CD4-positive, CD25-positive, alpha-beta regulatory T cell (primary cell): ENCODE measurements at regions not wholly inside any gene's neighbourhood (a gene's known extent, or its start where the extent isn't known, plus 50 kb on each side); places are given as distances from the start of the nearest gene placed in this dataset.

Experiments
- ATAC-seq, 2 donors: fragments of 150-1000 bp; cut with Tn5 transposase; one replicate each; pipeline ENCODE4 v1.10.0; 2021; ENCODE audit warnings: low read depth in 2 of 2, moderate number of reproducible peaks in 2 of 2, moderate library complexity in 1 of 2
- DNase-seq, 3 donors: peaks; one replicate each; pipeline versions ENCODE4 v3.0.0 to v3.0.0-alpha.2; 2012 to 2022; ENCODE audit warnings: mixed read lengths in 1 of 3
- H3K27ac ChIP-seq: one replicate; pipeline ENCODE4 v1.7.0; 2013; ENCODE audit warnings: mild to moderate bottlenecking, low read length; ENCODE audit not compliant: insufficient read depth, poor library complexity, severe bottlenecking
- H3K27me3 ChIP-seq: one replicate; pipeline ENCODE4 v1.7.0; 2013; ENCODE audit warnings: low read length; ENCODE audit not compliant: control insufficient read depth, insufficient read depth
- H3K36me3 ChIP-seq: one replicate; pipeline ENCODE4 v1.7.0; 2013; ENCODE audit warnings: mild to moderate bottlenecking, low read length, moderate library complexity; ENCODE audit not compliant: control insufficient read depth, insufficient read depth
- H3K4me1 ChIP-seq: 2 replicates; pipeline ENCODE4 v1.7.0; 2013; ENCODE audit warnings: mild to moderate bottlenecking, low read length; ENCODE audit not compliant: insufficient read depth, control insufficient read depth, poor library complexity, severe bottlenecking
- H3K4me3 ChIP-seq: one replicate; pipeline ENCODE4 v1.7.0; 2013; ENCODE audit warnings: low read depth, mild to moderate bottlenecking, low read length, moderate library complexity
- H3K9me3 ChIP-seq, 2 experiments: 1 replicate in 1 of 2; 2 replicates in 1 of 2; pipeline ENCODE4 v1.7.0; 2013; ENCODE audit warnings: low read length in 2 of 2, mild to moderate bottlenecking in 1 of 2, moderate library complexity in 1 of 2; ENCODE audit not compliant: control insufficient read depth in 2 of 2
- H3K27ac Mint-ChIP-seq, 3 donors: one replicate each; pipeline ENCODE4 v1.8.0; 2020 to 2022; ENCODE audit warnings: mild to moderate bottlenecking in 3 of 3, mixed read lengths in 3 of 3, moderate library complexity in 2 of 3
- H3K27me3 Mint-ChIP-seq: one replicate; pipeline ENCODE4 v1.8.0; 2022; ENCODE audit warnings: mild to moderate bottlenecking, mixed read lengths
- H3K36me3 Mint-ChIP-seq: one replicate; pipeline ENCODE4 v1.8.0; 2020; ENCODE audit warnings: mixed read lengths
- H3K4me1 Mint-ChIP-seq, 4 donors: one replicate each; pipeline ENCODE4 v1.8.0; 2020 to 2022; ENCODE audit warnings: mixed read lengths in 4 of 4, mild to moderate bottlenecking in 1 of 4
- H3K4me3 Mint-ChIP-seq, 4 donors: one replicate each; pipeline ENCODE4 v1.8.0; 2020 to 2022; ENCODE audit warnings: mild to moderate bottlenecking in 4 of 4, mixed read lengths in 4 of 4, moderate library complexity in 3 of 4
- H3K9me3 Mint-ChIP-seq, 7 donors: one replicate each; pipeline ENCODE4 v1.8.0; 2020 to 2022; ENCODE audit warnings: mixed read lengths in 7 of 7, mild to moderate bottlenecking in 3 of 7, moderate library complexity in 2 of 7

DNA sequence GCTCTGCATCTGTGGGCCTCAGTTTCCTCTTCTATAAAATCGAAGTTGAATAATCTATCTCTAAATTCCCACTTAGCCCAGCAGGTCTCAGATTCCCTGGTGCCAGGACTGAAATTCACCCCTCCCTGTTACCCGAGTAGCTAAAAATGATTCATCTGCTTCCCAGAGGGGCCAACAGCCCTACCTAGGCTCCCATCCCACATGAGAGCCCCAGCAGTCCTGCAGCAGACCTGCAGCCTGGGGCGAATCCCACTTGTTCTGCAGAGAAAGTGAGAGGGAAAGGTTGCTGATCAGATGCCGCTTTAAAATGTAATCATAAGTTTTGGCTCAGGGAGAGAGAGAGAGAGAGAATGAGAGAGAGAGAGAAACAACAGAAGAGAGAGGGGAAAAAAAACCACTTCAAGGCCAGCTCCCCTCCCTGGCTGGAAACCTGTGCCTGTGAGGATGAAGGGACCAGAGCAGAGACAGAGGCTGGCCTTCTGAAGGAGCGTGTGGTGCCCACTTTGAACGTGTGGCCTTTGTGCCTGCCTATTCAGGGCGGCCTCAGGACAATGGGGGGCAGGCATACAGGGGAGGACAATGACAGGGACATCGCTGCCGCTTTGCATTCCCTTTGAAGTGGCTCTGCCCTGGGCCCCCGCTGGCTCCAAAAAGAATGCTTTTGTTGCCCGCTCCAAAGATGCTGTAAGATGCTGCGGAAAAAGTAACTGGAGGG is 85.2 kb upstream of the NKD1 start:
- ATAC-seq (no peak), DNase-seq (no peak)
- Histone ChIP-seq H3K36me3 (no peaks in the 10 kb centered on the region), H3K4me1 (peaks cover 3% of the 10 kb centered on the region), H3K9me3 (no peaks in the 10 kb centered on the region), H3K4me3 (no peak overlapping the region), H3K27me3 (peaks cover 4% of the 10 kb centered on the region), H3K27ac (no peak overlapping the region)
- Mint-ChIP-seq H3K4me1 (peaks cover 0 to 11% (median 4%) of the 10 kb centered on the region in 4 donors), H3K27ac (no peak overlapping the region), H3K27me3 (peaks cover 34% of the 10 kb centered on the region), H3K9me3 (no peaks in the 10 kb centered on the region), H3K36me3 (no peaks in the 10 kb centered on the region), H3K4me3 (no peak overlapping the region)

GRCh38 chr16:50461400-50461760 is 86.8 kb upstream of the NKD1 start:
- Mint-ChIP-seq H3K9me3 (no peaks in the 10 kb centered on the region), H3K27me3 (peaks cover 20% of the 10 kb centered on the region), H3K36me3 (no peaks in the 10 kb centered on the region), H3K27ac (no peak overlapping the region), H3K4me3 (no peak overlapping the region), H3K4me1 (peaks cover 0 to 13% (median 2%) of the 10 kb centered on the region in 4 donors)
- no peak overlapping the region for H3K4me3 ChIP-seq
- DNase-seq (no peak), ATAC-seq (no peak)
- H3K36me3 ChIP-seq = no peaks in the 10 kb centered on the region
- no peaks in the 10 kb centered on the region for H3K4me1 ChIP-seq
- no peaks in the 10 kb centered on the region for H3K9me3 ChIP-seq
- no peak overlapping the region for H3K27ac ChIP-seq
- no peaks in the 10 kb centered on the region for H3K27me3 ChIP-seq

DNA sequence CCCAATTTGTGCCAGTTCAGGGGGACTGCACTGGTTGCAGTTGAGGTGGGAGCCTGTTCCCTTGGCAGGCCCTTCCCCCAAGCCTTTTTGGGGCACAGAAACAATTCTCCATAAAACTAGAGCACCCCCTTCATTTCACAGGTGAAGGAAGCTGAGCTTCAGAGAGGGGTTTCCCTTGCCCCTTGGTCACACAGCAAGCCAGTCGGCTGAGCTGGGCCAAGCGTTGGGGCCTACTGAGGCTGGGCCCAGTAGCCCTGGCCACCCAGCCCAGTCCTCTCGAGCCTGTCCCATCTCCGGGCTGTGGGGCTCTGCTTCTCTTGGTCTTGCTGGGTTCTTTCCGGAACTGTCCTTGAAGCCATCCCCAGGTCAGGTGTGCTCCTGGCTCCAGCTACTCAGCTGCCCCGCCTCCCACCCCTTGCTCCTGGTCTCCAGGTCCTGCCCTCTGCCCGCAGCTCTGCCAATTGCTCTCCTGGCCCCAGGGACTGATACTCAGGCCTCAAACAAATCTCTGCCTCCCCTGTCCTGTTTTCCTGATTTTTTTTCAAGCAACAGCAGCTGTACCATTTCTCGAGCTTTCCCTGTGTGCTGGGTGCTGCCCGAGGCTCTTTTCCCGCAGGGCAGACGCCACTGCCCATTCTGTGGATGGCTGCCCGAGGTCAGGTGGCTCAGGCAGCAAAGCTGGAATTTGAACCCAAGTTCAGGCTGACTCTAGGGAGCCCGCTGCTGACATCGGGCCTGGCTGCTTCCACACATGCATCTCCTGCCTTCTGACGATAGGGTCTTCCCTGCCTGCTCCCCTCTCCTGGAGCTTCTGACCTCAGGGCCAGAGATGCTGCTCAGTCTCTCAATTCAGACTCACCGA is 87.4 kb upstream of the NKD1 start:
- Mint-ChIP-seq H3K4me1 (peaks cover 0 to 13% (median 2%) of the 10 kb centered on the region in 4 donors), H3K36me3 (no peaks in the 10 kb centered on the region), H3K9me3 (no peaks in the 10 kb centered on the region), H3K27me3 (peaks cover 15% of the 10 kb centered on the region), H3K27ac (no peak overlapping the region), H3K4me3 (no peak overlapping the region)
- Histone ChIP-seq H3K4me1 (no peaks in the 10 kb centered on the region), H3K4me3 (no peak overlapping the region), H3K27me3 (no peaks in the 10 kb centered on the region), H3K9me3 (no peaks in the 10 kb centered on the region), H3K27ac (no peak overlapping the region), H3K36me3 (no peaks in the 10 kb centered on the region)
- no peak for ATAC-seq
- no peak for DNase-seq

GRCh38 chr16:50459496-50460080 is 88.6 kb upstream of the NKD1 start:
- no peak overlapping the region for H3K27ac ChIP-seq
- no peaks in the 10 kb centered on the region for H3K4me1 ChIP-seq
- no peaks in the 10 kb centered on the region for H3K36me3 Mint-ChIP-seq
- DNase-seq = no peak
- no peaks in the 10 kb centered on the region for H3K27me3 ChIP-seq
- H3K9me3 Mint-ChIP-seq = no peaks in the 10 kb centered on the region
- no peaks in the 10 kb centered on the region for H3K9me3 ChIP-seq
- H3K27ac Mint-ChIP-seq = no peak overlapping the region
- no peak overlapping the region for H3K4me3 ChIP-seq
- H3K36me3 ChIP-seq = no peaks in the 10 kb centered on the region
- no peak for ATAC-seq
- H3K4me3 Mint-ChIP-seq = no peak overlapping the region
- H3K27me3 Mint-ChIP-seq = peaks cover 14% of the 10 kb centered on the region
- H3K4me1 Mint-ChIP-seq = peaks cover 0 to 13% (median 2%) of the 10 kb centered on the region in 4 donors

- DNase-seq (no peak), ATAC-seq (no peak)
- H3K4me1 Mint-ChIP-seq = peaks cover 0 to 13% (median 2%) of the 10 kb centered on the region in 4 donors
- no peak overlapping the region for H3K4me3 ChIP-seq
- no peak overlapping the region for H3K27ac Mint-ChIP-seq
- peaks cover 12% of the 10 kb centered on the region for H3K27me3 Mint-ChIP-seq
- H3K4me3 Mint-ChIP-seq = no peak overlapping the region
- H3K9me3 ChIP-seq = no peaks in the 10 kb centered on the region
- H3K36me3 ChIP-seq = no peaks in the 10 kb centered on the region
- H3K36me3 Mint-ChIP-seq = no peaks in the 10 kb centered on the region
- no peaks in the 10 kb centered on the region for H3K4me1 ChIP-seq
- no peak overlapping the region for H3K27ac ChIP-seq
- no peaks in the 10 kb centered on the region for H3K9me3 Mint-ChIP-seq
- H3K27me3 ChIP-seq = no peaks in the 10 kb centered on the region
Observed at GRCh38 chr16:50458667-50459495, 89.3 kb upstream of the NKD1 start.

DNA sequence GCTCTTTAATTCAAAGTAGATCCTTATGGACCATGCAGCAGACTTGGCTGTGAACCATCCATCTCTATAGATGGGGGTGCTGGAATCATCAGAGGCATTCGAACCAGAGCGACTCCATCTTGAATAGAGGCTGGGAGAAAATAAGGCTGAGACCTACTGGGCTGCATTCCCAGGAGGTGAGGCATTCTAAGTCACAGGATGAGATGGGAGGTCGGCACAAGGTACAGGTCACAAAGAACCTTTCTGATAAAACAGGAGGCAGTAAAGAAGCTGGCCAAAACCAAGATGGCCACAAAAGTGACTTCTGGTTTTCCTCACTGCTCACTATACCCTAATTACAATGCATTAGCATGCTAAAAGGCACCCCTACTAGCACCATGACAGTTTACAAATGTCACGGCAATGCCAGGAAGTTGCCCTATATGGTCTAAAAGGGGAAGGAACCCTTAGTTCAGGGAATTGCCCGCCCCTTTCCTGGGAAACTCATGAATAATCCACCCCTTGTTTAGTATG is 89.2 kb upstream of the BRD7 start:
- Histone ChIP-seq H3K36me3 (no peaks in the 10 kb centered on the region), H3K4me1 (no peaks in the 10 kb centered on the region), H3K27ac (no peak overlapping the region), H3K27me3 (no peaks in the 10 kb centered on the region), H3K4me3 (no peak overlapping the region), H3K9me3 (no peaks in the 10 kb centered on the region)
- Mint-ChIP-seq H3K36me3 (no peaks in the 10 kb centered on the region), H3K4me3 (no peak overlapping the region), H3K27me3 (peaks cover 3% of the 10 kb centered on the region), H3K9me3 (no peaks in the 10 kb centered on the region), H3K4me1 (peaks cover 0 to 13% (median 2%) of the 10 kb centered on the region in 4 donors), H3K27ac (peak overlapping the region in 1 of 3 donors; percentile 45)
- DNase-seq = peak in 1 of 3 donors; percentile 40
- ATAC-seq = no peak

GRCh38 chr16:50457423-50457822 is 88.6 kb upstream of the BRD7 start:
- Mint-ChIP-seq H3K4me1 (peaks cover 0 to 13% (median 2%) of the 10 kb centered on the region in 4 donors), H3K9me3 (no peaks in the 10 kb centered on the region), H3K27me3 (no peaks in the 10 kb centered on the region), H3K27ac (peak overlapping the region in 2 of 3 donors; percentile 42 to 73), H3K4me3 (peak overlapping the region in 1 of 4 donors; percentile 48), H3K36me3 (no peaks in the 10 kb centered on the region)
- Histone ChIP-seq H3K36me3 (no peaks in the 10 kb centered on the region), H3K4me1 (no peaks in the 10 kb centered on the region), H3K4me3 (no peak overlapping the region), H3K27me3 (no peaks in the 10 kb centered on the region), H3K27ac (no peak overlapping the region), H3K9me3 (no peaks in the 10 kb centered on the region)
- ATAC-seq (peak; percentile 64 to 68), DNase-seq (peak in 1 of 3 donors; percentile 51)
